AG10803 (cell line): ENCODE measurements at regions not wholly inside any gene's neighbourhood (a gene's known extent, or its start where the extent isn't known, plus 50 kb on each side); places are given as distances from the start of the nearest gene placed in this dataset.

Experiments used
- DNase-seq: peaks from one replicate; pipeline ENCODE4 v3.0.0; 2010; ENCODE audit warnings: low read depth
- H3K4me3 ChIP-seq: 2 replicates; pipeline ENCODE4 v1.5.1; 2011; ENCODE audit warnings: mild to moderate bottlenecking, low read length, control low read depth
- CTCF ChIP-seq: conservative IDR thresholded peaks from 2 replicates; pipeline ENCODE4 v1.5.1; 2011; ENCODE audit warnings: mild to moderate bottlenecking, low read length, control low read depth, inconsistent platforms

GRCh38 chr10:131817866-131818509 is 82.8 kb upstream of the PPP2R2D start:
- no peak for DNase-seq
- no peak for TF ChIP-seq CTCF
- no peak overlapping the region for H3K4me3 ChIP-seq

GRCh38 chr10:131818510-131819234 is 82.1 kb upstream of the PPP2R2D start:
- no peak for DNase-seq

GRCh38 chr10:131819241-131820072 is 81.4 kb upstream of the PPP2R2D start:
- TF ChIP-seq CTCF: no peak
- no peak for DNase-seq
- no peak overlapping the region for H3K4me3 ChIP-seq

More at GRCh38 chr10:131818510-131819234, 82.1 kb upstream of the PPP2R2D start:
- TF ChIP-seq CTCF: no peak
- no peak overlapping the region for H3K4me3 ChIP-seq

- no peak for DNase-seq
- TF ChIP-seq CTCF: no peak
- no peak overlapping the region for H3K4me3 ChIP-seq
Observed at GRCh38 chr10:131820626-131821025, 80.2 kb upstream of the PPP2R2D start.

- no peak for DNase-seq
- no peak for TF ChIP-seq CTCF
- no peak overlapping the region for H3K4me3 ChIP-seq
Observed at GRCh38 chr10:131821378-131822012, 79.3 kb upstream of the PPP2R2D start.

GRCh38 chr10:131822013-131822691 is 78.7 kb upstream of the PPP2R2D start:
- no peak for DNase-seq
- no peak for TF ChIP-seq CTCF

More at GRCh38 chr10:131822013-131822691, 78.7 kb upstream of the PPP2R2D start:
- no peak overlapping the region for H3K4me3 ChIP-seq
